Fibroblast of pulmonary artery (primary cell): ENCODE measurements at regions not wholly inside any gene's neighbourhood (a gene's known extent, or its start where the extent isn't known, plus 50 kb on each side); places are given as distances from the start of the nearest gene placed in this dataset.

Experiments
- DNase-seq: peaks from one replicate; pipeline ENCODE4 v3.0.0-alpha.2; 2010; ENCODE audit warnings: low read depth
- H3K4me3 ChIP-seq: replicated peaks from 2 replicates; pipeline ENCODE4 v1.5.1; 2011; ENCODE audit warnings: low read depth, mild to moderate bottlenecking, control low read depth, low read length, moderate library complexity
- TF ChIP-seq, protein P1 (sequence below): IDR thresholded peaks from 2 replicates; pipeline ENCODE4 v1.5.1; 2011; ENCODE audit warnings: mild to moderate bottlenecking, control low read depth, low read length, inconsistent platforms; ENCODE audit errors: missing control alignments

GRCh38 chr9:115879451-115879850 lies 274.1 kb upstream of the PAPPA start:
- DNase-seq = no peak
- no peak overlapping the region for H3K4me3 ChIP-seq
- TF ChIP-seq, protein P1, sequence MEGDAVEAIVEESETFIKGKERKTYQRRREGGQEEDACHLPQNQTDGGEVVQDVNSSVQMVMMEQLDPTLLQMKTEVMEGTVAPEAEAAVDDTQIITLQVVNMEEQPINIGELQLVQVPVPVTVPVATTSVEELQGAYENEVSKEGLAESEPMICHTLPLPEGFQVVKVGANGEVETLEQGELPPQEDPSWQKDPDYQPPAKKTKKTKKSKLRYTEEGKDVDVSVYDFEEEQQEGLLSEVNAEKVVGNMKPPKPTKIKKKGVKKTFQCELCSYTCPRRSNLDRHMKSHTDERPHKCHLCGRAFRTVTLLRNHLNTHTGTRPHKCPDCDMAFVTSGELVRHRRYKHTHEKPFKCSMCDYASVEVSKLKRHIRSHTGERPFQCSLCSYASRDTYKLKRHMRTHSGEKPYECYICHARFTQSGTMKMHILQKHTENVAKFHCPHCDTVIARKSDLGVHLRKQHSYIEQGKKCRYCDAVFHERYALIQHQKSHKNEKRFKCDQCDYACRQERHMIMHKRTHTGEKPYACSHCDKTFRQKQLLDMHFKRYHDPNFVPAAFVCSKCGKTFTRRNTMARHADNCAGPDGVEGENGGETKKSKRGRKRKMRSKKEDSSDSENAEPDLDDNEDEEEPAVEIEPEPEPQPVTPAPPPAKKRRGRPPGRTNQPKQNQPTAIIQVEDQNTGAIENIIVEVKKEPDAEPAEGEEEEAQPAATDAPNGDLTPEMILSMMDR = no peak

DNA sequence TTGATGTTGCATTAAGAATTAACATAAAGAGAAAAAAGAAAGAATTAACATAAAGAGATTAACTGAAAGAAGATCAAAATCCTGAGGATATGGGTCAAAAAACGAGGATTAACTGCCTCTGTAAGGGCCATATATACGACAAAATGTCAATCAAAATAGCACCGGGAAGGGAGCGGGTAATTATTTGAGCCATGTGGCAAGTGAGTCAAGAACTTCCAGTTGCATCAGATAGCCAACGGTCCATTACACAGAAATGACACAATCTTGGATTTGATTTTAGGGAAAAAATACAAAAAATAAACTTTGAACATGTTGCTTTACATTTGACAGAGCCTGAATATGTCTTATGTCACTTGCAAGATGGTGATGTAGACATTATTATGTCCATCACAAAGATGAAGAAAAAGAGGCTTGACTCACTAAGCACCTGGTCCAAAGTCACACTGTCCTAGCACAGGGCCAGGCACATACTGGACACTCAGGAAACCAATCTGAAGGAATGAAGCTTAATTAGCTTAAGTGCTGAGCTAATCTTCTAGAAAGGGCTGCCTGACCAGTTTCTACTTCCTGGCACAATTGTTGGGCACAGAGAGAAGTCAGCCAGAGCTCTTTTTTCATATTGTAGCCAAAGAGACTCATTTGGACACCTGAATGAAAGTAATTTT lies 273.2 kb upstream of the PAPPA start:
- TF ChIP-seq, protein P1 = no peak
- DNase-seq = no peak
- no peak overlapping the region for H3K4me3 ChIP-seq

DNA sequence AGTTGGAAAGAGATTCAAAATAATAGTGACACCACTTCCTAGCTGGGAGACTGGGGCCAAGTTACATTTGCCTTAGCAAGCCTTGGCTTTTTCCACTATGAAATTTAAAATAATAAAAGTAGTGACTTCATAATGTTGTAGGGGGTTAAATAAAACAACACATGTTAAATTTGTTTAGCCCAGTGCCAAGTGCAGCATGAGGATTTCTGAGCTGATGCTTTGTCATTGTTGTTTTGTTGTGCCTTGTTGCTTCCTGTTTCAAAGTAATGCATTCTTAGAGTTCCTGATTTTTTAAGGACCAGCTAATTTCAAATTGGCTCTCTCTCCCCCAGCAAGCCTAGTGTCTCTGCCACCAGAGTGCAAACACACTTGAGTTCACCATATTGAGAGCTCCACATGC lies 270.7 kb upstream of the PAPPA start:
- TF ChIP-seq, protein P1 = no peak
- peak; percentile 78 for DNase-seq
- H3K4me3 ChIP-seq = no peak overlapping the region

DNA sequence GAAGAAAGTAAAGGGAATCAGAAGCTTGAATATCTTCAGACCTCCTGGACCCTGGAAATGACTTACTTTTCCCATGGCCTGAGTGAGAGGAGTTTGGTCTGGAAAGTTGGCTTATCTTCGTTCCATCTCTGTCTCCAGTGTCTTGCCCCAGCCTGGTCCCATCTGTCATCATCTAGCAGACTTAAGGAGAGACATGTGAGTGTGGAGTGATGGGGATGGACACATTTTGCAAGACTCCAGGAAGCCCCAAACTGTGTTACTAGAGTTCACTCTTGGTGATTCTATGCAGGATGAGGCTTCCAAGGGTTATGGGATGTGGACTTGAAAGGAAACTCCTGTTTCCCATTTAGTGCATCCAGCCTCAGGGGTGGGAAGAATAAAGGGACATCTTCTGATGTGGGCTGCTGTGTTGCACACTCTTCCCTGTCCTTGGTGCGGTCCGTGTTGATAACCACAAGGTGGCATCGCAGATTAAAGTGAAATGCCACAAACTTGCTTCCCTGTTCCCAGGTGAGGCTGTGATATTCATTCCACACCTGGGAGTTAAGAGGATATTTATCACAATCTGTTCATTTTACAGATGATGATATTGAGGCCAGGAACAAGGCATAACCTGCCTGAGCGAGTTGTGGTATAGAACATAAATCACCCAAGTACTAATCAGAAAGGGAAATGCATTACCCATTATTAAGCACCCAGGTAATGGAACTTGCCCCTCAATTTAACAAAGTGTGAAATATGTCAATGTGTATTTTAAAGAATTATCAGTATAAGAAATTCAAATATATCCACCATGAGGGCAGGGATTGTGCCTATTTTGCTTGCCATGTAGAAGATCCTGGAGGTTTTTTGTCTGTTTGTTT lies 269.9 kb upstream of the PAPPA start:
- DNase-seq = peak; percentile 77
- TF ChIP-seq, protein P1 = peak; percentile 79
- H3K4me3 ChIP-seq = no peak overlapping the region

- TF ChIP-seq, protein P1 = no peak
- DNase-seq = no peak
Measured at GRCh38 chr9:115884846-115885245, 268.7 kb upstream of the PAPPA start.

GRCh38 chr9:115888131-115888530 lies 265.5 kb upstream of the PAPPA start:
- TF ChIP-seq, protein P1 = no peak
- H3K4me3 ChIP-seq = no peak overlapping the region
- DNase-seq = no peak

More at GRCh38 chr9:115884846-115885245, 268.7 kb upstream of the PAPPA start:
- H3K4me3 ChIP-seq = no peak overlapping the region
